GM19452 (cell line): ENCODE measurements at regions not wholly inside any gene's neighbourhood (a gene's known extent, or its start where the extent isn't known, plus 50 kb on each side); places are given as distances from the start of the nearest gene placed in this dataset.
"Not testable (repeated sequence)": the region's sequence is repeated elsewhere in the genome, so short reads cannot be mapped to it uniquely, and the experiment has no call there.

ENCODE experiments used
- ATAC-seq: cut with Tn5 transposase; IDR thresholded peaks from one replicate; pipeline ENCODE4 v1.9.1; 2021; ENCODE audit not compliant: unreplicated experiment

DNA sequence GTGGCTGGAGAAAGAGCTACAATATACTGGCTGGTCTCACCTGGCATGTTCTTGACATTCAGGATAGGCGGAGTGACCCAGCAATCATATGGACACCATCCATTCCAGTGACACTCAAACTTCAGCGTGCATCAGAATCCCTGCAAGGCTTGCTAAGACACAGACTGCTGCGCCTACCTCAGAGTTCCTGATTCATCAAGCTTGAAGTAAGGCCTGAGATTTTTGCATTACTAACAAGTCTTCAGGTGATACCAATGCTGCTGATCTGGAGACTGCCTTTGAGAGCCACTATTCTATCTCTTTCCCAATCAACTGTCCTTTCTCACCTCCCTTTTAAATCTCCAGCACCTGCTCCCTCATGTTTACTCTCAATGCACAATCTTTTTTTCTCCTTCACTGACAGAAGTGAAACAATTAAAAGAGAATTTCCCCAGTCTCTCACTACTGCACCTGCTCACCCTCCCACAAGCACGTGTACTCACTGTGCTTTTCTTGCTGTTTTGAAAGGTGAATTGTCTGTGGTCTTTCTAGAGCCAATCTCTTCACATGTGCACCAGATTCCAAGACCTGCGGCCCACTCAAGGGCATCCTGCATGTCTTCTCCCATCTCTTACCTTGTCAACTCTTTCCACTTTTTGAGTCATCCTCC lies 519.2 kb downstream of the TTLL7 start:
- ATAC-seq = peak; percentile 43

DNA sequence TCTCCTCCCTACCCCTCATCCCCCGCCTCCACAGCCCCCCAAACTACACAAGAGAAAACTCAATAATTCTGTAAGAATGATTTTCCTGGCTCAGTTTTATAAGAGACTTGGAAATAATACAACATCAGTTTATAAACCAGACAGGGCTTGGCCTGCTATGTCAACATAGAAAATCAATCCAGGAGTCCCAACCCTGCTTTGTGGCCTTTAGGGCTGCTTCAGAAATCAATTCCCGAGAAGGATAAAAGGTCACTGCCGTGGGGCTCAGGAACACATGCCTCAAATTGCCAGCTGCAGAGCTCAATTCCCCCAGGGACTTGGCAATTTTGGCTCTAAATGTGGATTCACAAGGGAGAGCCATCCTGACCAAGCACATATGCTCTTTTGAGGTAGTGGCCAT lies 520.8 kb downstream of the TTLL7 start:
- ATAC-seq = not testable (repeated sequence)

DNA sequence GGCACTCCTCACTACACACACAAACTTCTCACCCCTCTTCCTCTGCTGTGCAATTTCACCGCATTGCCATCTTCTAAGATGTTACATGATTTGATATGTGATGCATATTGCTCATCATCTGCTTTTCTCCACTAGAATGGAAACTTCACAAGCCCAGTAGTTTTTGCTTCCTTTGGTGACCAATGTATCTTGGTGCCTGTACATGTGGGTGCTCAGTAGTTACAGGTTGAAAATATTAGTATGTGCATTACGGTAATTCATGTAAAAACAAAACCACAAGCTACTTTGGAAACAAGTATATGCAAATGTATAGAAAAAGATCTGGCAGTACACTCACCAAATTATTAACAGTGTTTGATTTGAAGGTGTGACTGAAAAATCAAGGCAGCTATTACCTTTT lies 522.4 kb downstream of the TTLL7 start:
- peak; percentile 76 for ATAC-seq

DNA sequence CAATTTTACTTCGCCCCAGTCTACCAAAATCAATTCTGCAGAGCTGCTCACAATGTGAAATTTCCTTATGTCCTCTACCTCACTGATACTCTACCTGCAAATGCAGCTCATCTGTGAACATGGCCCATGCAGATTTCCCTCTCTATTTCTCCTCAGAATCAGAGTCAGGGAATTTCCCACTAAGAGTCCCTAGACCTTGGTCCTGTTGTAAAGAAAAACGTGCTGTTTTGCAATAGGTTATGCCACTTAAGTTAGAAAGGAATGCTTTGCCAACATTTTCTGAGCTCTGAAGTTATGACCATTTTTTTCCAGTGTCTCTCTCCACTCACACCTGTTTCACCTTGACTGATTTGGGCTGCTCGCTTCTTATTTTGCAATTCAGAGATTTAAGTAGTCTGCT lies 524.0 kb downstream of the TTLL7 start:
- ATAC-seq = not testable (repeated sequence)

DNA sequence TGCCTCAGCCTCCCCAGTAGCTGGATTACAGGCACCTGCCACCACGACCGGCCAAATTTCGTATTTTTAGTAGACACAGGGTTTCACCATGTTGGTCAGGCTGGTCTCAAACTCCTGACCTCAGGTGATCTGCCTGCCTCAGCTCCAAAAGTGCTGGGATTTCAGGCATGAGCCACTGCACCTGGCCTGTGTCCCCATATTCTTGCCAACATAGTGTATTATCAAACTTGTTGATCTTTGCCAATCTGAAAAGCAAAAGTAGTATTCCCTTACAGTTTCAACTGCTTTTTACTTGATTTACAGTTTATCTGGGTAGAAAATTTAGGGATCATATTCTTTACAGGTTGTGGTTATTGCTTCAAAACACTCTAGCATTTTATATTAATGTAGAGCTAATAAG lies 524.9 kb downstream of the TTLL7 start:
- not testable (repeated sequence) for ATAC-seq

DNA sequence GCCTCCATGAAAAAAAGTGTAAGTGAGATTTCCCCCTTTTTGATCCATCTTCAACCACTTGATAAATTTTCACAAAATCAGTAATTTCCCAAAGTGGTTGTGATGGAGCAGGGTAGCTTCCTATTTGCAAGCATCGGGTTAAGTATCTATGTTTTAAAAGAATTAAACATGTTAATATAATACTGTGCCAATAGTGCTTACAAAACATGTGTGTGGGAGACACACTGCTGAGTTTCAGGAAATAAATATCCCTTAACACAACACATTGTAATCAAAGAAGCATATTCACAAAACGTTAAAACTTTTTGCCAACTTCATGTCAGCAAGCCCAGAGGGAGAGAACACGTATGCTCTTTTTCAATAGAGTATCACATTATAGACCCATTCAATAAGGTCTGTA lies 526.9 kb downstream of the TTLL7 start:
- not testable (repeated sequence) for ATAC-seq

DNA sequence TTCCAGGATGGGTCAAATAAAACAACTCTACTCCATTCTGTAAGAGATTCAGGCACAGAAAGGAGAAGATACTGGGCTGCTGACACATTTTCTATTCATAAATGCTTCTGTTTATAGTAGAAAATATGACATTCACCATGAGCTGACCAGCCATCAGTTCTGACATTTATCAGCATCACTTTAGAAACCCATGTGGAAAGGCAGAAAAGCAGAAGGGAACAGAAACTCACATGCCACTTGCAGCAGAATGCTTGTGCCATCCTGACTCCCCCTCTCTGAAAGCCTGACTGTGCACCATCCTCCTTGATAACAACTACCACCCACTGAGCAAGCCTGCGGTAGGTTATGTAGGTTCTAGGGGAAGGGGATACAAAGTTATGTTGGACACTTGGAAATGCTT lies 527.7 kb downstream of the TTLL7 start:
- ATAC-seq = not testable (repeated sequence)

DNA sequence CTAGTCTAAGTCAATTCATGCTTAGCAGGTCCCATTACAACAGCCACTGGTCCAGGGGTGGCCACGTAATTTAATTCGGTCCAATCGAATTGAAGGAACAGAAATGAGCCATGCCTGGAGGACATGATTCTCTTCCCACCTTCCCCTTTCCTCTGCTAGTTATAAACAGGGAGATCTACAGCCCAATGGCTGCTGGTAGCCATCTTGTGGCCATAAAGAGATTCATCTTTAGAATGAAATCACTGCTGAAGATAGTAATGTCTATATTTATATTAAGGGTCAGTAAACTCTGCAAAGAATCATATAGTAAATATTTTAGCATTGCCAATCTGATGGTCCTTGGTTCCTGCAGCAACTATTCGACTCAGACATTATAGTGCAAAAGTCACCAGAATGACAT lies 530.6 kb downstream of the TTLL7 start:
- not testable (repeated sequence) for ATAC-seq

DNA sequence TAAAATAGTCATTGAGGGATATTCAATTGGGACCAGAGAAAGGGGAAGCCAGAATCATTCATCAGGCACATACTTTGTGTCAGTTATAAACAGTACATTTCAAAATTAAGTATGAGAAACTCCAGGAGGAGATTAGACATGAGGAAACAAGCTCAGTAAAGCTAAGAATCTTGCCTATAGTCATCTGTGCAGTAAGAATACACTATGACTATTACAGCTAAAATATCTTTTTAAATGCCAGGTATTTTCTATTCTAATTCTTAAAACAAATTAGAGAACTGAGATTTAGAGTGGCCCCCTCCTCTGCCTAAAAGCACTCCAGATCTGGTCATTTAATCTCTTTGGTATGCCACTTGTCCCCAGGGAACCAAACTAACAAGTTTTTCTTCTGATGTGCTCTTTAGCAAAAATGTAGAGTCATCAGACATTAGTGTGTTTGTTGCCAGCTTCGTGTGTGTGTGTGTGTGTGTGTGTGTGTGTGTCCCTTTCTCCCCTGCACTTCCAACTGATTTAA lies 541.1 kb downstream of the TTLL7 start:
- not testable (repeated sequence) for ATAC-seq

DNA sequence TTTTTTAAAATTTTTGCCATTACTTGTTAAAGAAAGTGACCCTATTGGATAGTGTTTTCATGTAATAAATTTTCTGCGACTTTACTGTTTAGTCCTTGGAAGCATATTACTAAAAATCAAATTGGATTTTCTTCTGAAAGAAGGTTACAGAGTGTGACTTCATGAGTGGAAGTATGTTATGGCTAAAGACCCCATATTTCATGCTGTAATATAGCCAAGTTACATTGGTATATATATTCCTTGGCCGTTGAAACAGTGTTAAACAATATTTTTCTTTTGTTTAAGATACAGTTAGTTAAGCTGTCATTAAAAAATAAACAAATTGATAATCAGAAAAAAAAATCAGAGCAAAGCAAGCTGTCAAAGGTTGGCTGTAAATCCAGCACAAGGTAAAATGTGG lies 541.7 kb downstream of the TTLL7 start:
- not testable (repeated sequence) for ATAC-seq

DNA sequence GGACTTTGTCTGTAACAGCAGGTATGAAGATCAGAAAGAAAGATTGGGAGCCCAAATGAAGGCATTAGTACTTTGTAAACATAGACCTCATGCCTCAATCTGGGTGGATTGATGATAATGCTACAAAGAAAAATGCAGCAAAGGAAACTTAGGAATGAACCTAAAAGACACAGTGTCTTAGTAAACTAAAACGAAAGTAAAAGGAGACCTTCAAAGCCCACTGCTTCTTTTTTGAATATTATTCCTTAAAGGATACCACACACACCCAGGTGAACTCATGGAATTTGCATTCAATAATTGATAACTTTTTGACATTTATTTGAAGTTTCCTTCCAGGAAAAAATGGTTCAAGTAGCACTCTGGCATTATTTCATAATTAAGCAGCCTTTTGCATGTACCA lies 543.2 kb downstream of the TTLL7 start:
- peak; percentile 56 for ATAC-seq

DNA sequence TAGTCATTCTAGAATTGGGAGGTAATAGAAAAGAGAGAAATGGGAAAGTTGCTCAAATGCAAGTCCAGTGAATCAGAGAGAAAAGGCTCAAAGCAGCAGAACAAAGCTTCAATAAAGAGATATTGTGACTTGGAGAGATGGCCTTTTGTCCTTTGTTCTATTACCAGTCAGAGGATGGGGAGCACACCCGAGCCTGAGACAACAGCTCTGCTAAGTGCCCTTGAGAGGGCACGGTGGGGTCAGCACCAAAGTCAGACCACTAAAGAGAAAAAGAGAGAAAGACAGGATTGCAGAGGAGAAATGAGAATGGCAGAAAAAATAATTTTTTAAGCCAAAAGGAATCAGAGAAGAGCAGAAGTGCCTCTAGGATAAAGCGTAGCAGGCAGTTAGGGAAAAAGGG lies 553.1 kb downstream of the TTLL7 start:
- not testable (repeated sequence) for ATAC-seq

DNA sequence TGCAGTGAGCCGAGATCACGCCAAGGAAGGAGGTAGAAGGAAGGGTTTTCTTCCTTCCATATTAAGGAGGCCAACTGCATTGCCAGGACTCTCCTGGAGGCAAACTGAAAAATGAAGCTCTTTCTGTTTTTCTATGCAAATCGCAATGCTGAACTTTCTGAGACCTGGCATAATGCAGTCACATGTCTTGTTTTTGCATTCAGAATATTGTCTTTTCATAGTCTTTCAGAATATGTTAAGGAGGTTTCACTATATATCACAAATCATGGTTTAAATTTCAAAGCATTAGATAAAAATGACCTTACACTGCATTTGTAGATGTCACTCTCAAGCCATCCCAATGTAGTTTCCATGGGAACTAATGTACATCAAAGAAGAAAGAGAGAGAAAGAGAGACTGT lies 556.5 kb downstream of the TTLL7 start:
- not testable (repeated sequence) for ATAC-seq

DNA sequence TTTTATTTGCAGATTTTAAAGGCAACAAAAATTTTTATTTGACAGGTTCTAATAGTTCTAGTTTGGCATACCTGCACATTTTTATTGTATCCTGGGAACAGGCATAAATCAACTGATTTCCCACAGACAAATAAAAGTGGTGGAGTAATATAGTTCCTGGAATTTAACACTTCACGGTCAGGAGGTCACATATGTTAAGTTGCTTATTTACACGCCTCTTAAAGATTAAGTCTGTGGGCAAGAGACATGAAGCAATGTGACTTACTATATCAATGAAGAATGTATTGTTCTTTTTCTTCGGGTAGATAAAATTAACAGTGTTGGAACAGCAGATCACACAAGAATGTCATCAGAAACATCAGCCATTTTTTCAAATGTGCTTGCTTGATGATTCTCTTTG lies 558.3 kb downstream of the TTLL7 start:
- not testable (repeated sequence) for ATAC-seq

DNA sequence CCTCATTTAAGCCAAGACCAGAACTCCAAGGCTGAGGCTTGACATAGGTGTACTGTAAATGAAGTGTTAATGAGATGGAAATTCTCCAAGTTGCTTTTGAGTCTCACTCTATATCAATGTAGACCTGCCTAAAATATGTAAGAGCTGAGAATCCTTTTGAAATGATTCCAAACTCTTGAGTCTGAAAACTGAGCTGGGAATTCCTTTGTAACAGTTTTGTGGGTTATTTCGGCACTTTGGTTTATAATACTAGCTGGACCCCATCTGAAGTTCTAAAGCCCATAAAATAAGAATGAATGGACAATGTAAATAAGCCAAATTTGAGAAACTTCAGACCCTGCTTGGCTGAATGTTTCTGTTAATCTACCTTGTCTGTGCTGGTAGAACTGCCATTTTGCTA lies 558.9 kb downstream of the TTLL7 start:
- not testable (repeated sequence) for ATAC-seq

DNA sequence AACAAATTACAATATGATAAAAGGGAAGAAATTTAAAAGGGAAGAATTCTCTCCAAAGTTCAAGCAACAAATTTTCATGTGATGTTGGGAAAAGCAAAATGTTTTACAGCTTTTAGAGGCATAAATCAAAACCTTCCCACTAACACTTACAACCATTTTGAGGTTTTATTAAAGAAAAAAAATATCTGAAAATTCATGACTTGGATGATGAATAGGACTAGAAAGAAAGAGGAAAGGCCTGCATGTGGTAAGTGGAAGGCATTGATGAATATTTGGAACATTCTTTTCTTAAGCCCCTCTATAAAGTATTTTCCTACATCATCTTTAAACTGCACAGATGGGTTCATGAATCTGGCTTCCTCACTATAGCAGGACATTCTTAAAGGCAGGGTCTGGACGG lies 560.6 kb downstream of the TTLL7 start:
- not testable (repeated sequence) for ATAC-seq

DNA sequence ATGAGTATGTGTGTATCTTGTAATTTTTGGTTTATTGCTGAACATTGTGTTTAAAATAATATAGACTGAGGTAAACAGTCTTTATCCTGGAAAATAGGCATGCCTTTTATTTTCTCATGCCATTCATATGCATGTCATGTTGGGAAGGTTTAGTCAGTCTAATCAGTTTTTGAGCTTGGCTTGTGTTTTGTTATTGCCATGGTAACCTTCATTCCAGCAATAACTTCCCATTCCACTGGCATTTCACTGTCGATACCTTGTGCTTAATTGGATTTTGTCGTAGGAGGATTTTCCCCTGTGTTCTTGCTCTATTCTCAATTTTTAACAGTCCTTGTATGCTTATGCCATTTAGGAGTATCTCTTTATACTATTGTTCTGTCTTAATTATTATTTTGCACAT lies 563.6 kb downstream of the TTLL7 start:
- not testable (repeated sequence) for ATAC-seq

DNA sequence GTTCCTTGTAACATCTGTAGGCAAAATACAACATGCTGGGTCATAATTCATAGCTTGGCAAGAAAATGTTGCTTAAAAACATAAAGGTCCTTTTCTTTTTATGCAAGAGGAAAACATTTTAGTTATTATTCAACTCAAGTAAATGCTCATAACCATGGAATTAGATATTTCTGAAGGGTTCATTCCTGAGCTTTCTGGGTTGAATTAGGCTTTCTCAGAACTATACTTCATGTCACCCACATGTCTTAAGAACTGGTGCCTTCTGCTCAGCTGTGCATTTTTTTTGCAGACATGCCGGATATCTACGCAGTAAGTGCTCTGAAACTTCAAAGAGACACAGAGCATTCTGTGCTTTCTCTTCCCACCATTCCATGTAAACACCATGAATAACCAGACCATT lies 571.4 kb downstream of the TTLL7 start:
- ATAC-seq = not testable (repeated sequence)

DNA sequence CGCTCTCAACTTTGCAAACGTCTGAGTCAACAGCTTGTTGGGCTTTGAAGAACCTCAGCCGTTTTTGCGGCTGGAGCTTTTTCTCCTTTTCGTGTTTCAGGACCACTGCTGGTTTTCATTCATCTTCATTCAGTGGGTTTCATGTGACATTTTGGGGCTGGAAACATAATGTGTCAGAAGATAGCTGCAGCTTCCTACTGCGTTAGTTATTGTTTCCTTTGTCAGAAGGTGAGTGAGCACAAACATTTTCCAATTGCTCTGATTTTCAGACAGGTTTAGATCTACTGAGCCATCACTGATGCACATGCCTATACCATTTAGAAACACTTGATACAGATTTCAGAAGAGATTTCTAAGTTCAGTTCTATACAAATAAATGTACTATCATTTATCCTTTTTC lies 575.5 kb downstream of the TTLL7 start:
- not testable (repeated sequence) for ATAC-seq

DNA sequence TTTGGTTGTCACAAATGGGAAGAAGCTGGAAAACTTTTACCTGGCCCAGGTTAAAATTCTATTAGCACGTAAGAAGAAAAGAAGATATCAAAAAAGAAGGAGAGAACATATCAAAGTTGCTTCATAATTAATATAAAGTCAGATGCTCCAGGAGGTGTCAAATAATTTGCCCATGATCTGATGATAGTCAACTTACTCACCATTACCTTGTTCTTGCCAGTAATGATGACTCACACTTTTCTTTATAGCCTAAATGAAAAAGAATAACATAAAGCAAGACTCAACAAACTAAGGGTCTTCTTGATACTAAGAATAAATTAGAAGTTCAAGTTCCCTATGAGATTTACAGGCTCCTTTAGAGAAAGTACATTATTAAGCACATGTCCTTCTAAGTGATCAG lies 580.4 kb downstream of the TTLL7 start:
- no peak for ATAC-seq

DNA sequence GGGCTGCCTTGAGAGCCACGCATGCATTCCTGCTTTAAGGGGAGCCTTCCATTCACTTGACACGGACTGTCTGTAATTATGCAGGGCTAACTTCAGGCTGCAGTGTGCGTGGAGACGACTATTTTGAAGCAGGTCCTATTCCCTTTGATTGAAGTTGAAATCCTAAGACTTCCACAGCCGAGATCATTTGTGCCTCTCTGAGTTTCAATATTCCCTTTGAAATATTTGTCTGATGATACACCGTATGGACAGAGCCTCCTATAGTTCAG lies 585.2 kb downstream of the TTLL7 start:
- ATAC-seq = not testable (repeated sequence)

DNA sequence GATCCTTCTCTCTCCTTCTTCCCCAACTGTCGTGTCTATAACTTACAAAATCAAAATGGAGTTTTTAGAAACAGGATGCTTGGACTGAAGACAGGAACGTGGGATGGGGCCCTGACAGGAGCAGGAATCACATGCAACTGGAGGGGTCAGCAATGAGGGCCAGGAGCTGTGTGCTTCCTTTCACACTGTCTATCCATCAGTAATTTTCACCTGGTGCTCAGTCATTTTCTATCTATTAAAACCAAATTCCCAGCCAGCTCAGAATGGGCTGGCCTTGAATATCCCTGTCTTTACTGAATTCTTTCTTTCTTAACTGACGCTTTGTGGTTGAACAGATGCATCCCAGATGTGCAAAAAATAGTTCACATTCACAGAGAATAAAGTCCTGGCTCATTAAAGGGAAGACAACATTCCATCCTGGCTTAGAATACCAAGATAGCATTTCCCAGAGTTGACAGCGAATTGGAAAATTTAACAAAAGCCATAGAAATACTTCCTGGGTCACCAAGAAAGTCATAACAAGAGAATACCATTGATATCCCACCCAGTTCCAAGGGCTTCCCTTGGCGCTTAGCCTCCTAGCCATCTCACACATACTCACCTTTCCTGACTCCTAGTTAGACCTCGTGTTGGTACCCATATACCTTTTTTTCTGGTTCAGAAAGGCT lies 588.1 kb downstream of the TTLL7 start:
- not testable (repeated sequence) for ATAC-seq
